ENCODE measurements at regions not wholly inside any gene's neighbourhood (a gene's known extent, or its start where the extent isn't known, plus 50 kb on each side); places are given as distances from the start of the nearest gene placed in this dataset.
"Not testable (repeated sequence)": the region's sequence is repeated elsewhere in the genome, so short reads cannot be mapped to it uniquely, and the experiment has no call there.

DNA sequence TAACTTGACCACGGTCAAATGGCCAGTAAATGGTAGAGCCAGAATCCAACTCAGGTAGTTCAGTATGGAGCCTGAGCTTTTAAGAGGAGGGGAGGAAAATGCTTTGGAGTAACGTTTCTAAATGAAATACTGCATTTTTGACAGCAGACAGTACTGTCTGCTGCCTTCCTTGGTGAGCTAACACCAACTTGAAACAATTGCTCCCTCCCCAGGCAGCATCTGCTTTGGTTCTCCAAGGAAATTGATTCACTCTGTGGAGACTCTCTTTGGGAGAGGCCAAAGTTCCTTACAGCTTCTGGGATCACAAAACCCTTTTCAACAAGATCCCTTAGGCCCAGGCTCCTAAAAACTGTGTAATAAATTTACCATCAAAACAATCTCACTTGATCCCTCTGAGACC is 75.2 kb upstream of the SSBP2 start:
- no peak for DNase-seq (ENCODE audit: low read depth)

DNA sequence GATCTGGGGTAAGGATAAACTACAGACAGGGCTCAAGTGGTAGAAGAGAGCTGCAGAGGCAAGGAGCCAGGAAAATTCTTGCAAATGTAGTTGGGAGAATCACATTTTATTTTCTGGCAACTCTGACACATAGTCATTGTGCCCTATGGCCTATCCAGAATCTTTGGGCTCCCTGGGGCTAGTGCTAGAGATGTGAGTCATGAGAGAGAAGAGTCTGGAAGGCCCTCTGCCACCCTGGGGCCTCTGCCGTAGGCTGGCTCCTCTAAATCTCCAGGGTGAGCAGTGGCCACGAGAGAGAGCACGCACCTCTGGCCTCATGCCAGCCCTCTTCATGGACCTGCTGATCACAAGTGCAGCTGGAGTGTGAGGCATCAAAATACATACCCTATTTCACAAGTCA is 74.3 kb upstream of the SSBP2 start:
- no peak for DNase-seq (ENCODE audit: low read depth)

DNA sequence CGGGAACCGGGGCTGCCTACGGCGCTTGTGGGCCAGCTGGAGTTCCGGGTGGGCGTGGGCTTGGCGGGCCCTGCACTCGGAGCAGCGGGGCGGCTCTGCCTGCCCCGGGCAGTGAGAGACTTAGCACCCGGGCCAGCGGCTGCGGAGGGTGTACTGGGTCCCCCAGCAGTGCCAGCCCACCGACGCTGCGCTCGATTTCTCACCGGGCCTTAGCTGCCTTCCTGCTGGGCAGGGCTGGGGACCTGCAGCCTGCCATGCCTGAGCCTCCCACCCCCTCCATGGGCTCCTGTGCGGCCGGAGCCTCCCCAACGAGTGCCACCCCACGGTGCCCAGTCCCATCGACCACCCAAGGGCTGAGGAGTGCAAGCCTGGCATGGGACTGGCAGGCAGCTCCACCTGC is 72.8 kb upstream of the SSBP2 start:
- DNase-seq (ENCODE audit: low read depth), result not testable (repeated sequence)

DNA sequence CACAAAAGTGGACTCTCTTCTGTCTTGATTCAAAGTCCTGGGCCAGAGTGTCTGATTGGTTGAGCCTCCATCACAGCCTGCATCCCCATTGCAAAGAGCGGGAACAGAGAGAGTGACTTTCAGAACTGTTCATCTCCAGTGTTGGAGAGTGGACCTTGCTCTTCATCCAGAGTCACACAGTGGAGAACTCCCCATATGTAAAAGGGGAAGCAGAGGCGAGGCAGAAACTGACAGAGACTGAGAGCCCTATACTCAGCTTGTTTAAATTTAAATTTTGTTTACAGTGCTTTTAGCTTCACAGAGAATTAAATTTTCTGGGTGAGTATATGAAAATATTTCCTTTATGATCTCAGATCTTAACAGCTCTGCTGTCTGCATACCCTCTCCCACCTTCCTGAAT is 70.0 kb upstream of the SSBP2 start:
- DNase-seq (ENCODE audit: low read depth), result no peak

DNA sequence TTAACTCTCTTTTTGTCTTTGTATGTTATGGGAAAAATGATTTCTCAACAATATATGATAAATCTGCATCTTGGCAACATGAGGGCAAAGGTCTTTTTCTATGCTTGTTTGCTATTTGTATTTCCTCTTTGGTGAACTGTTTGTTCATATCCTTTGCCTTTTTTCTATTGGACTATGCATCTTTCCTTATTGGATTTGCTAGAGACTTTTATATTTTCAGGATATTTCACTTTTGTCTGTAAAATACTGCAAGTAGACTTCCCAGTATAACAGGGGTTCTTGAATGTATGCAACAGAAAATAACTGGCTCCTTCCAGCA is 69.4 kb upstream of the SSBP2 start:
- DNase-seq (ENCODE audit: low read depth), result no peak

DNA sequence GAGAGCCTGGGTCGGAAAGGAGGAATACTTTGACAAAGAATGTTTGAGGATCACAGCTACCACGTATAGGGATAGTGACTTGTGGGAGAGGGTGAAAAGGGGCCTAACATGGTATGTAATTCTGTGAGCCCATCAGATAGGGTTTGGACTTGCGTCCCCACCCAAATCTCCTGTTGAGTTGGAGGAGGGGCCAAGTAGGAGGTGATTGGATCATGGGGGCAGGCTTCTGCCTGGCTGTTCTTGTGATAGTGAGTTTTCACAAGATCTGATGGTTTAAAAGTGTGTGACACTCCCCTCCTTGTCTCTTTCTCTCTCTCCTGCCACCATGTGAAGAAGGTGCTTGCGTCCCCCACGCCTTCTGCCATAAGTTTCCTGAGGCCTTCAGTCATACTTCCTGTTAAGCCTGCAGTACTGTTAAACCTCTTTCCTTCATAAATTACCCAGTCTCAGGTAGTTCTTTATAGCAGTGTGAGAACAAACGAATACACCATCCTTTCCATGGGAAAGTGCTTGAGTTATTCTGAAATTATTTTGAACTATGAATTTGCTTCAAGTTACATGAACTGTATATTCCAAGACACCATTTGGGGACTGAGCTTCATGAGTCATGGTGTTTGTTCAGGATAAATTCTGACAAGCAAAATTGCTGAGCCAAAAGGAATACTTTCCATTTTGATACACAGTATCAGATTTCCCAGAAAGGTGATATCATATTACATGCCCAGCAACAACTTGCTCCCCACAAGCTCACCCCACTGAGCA is 68.8 kb upstream of the SSBP2 start:
- no peak for DNase-seq (ENCODE audit: low read depth)

DNA sequence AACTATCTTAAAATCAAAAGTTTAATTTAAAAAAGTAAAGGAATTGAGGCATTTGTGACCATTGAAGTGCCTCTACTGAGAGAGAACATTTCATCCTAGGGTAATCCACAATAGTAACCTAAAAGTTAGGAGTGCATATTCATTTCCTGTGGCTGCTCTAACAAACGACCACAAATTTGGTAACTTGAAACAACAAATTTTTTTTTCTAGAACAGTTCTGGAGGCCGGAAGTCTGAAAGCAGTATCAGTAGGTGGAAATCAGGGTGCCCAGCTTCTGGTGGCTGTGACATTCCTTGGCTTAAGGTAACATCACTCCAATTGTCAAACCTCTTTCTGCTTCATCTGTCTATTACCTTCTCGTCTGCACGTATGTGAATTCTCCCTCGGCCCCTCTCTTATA is 67.1 kb upstream of the SSBP2 start:
- no peak for DNase-seq (ENCODE audit: low read depth)

GRCh38 chr5:81817086-81817485 is 66.2 kb upstream of the SSBP2 start:
- DNase-seq (ENCODE audit: low read depth), result no peak

DNA sequence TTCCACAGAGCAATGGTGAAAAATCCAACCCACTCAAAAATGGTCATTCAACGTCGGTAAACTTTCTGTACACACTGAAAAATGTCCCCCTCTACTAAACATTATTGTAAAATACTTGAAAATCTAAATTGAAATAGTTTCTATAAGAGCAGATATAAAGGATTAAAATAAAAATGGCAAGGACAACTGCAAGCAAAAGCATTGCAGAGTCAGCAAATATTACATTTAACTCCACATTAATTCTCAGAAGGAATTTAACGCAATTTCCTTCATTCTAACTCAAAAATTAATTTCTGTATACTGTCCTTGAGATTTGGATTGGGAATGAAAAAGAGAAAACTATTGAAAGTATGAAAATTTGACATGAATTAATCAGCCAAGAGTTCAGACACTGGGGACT is 64.4 kb upstream of the SSBP2 start:
- DNase-seq (ENCODE audit: low read depth), result no peak

GRCh38 chr5:81808106-81808505 is 57.2 kb upstream of the SSBP2 start:
- no peak for DNase-seq (ENCODE audit: low read depth)

GRCh38 chr5:81805086-81805485 is 54.2 kb upstream of the SSBP2 start:
- no peak for DNase-seq (ENCODE audit: low read depth)

- DNase-seq (ENCODE audit: low read depth), result no peak
Measured at GRCh38 chr5:81803812-81804211, 52.9 kb upstream of the SSBP2 start.

DNA sequence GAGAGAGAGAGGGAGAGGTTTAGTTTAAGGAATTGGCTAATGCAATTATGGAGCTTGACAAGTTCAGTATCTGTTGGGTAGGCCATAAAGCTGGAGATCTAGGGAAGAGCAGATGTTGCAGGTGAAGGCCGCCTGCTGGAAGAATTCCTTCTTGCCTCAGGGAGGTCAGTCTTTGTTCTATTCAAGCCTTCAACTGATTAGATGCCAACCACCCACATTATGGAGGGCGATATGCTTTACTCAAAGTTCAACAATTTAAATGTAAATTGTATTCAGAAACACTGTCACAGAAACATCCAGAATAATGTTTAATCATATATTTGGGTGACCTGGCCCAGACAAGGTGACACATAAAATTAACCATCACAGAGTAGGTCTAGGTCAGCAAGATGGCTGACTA is 51.7 kb upstream of the SSBP2 start:
- DNase-seq (ENCODE audit: low read depth), result no peak

- DNase-seq (ENCODE audit: low read depth), result no peak
Measured at GRCh38 chr5:81802020-81802419, 51.1 kb upstream of the SSBP2 start.

- DNase-seq (ENCODE audit: low read depth), result no peak
Measured at GRCh38 chr5:81800797-81801196, 49.9 kb upstream of the SSBP2 start.
